IMR-90 (cell line): ENCODE measurements at regions not wholly inside any gene's neighbourhood (a gene's known extent, or its start where the extent isn't known, plus 50 kb on each side); places are given as distances from the start of the nearest gene placed in this dataset.

Experiments
- ATAC-seq: fragments of 200-7000 bp; cut with Tn5 transposase; 2 replicates; pipeline ENCODE4 v1.9.1; 2020; ENCODE audit warnings: low read depth, mild to moderate bottlenecking, moderate library complexity
- BruUV-seq: library from RNA; stranded (reverse); fragments of 400-500 nt; replicated peaks from 2 replicates; lab custom pipeline; 2021; lab: Mats Ljungman, UMichigan
- CTCF ChIA-PET: fragments of 300-600 bp; formaldehyde crosslinking; extraction: SDS; loops from one replicate; lab custom pipeline; 2021; ENCODE audit warnings: antibody characterized with exemption; lab: Yijun Ruan, JAX
- POLR2A ChIA-PET: fragments of 300-600 bp; sonication (Branson Sonifier 250); formaldehyde crosslinking; loops from one replicate; lab custom pipeline; 2022; ENCODE audit warnings: antibody characterized with exemption; ENCODE audit not compliant: unreplicated experiment; lab: Charles Lee
- DNase-seq: peaks from one replicate; pipeline ENCODE4 v3.0.0; 2013
- H2AFZ ChIP-seq: replicated peaks from 2 replicates; pipeline ENCODE3; 2013; ENCODE audit warnings: low read length, mild to moderate bottlenecking; ENCODE audit not compliant: poor library complexity
- H2AK5ac ChIP-seq: 2 replicates; pipeline ENCODE4 v1.6.1; 2013; ENCODE audit warnings: low read depth, low read length, inconsistent platforms
- H2AK9ac ChIP-seq: replicated peaks from 2 replicates; pipeline ENCODE3; 2013; ENCODE audit warnings: mild to moderate bottlenecking, low read depth, low read length, moderate library complexity; ENCODE audit not compliant: poor library complexity
- H2BK120ac ChIP-seq: 2 replicates; pipeline ENCODE4 v1.6.1; 2013; ENCODE audit warnings: low read depth, low read length, inconsistent platforms
- H2BK15ac ChIP-seq: 3 replicates; pipeline ENCODE4 v1.6.1; 2013; ENCODE audit warnings: low read depth, low read length, inconsistent platforms
- H2BK20ac ChIP-seq: 2 replicates; pipeline ENCODE4 v1.6.1; 2013; ENCODE audit warnings: low read depth, mild to moderate bottlenecking, inconsistent platforms, low read length, moderate library complexity
- H2BK5ac ChIP-seq: 2 replicates; pipeline ENCODE4 v1.6.1; 2013; ENCODE audit warnings: mild to moderate bottlenecking, low read depth, low read length, inconsistent platforms; ENCODE audit not compliant: poor library complexity, severe bottlenecking
- H3K14ac ChIP-seq: replicated peaks from 2 replicates; pipeline ENCODE4 v1.6.1; 2013; ENCODE audit warnings: low read depth, low read length, inconsistent platforms
- H3K18ac ChIP-seq: 2 replicates; pipeline ENCODE4 v1.6.1; 2013; ENCODE audit warnings: low read depth, low read length, control low read depth
- H3K23ac ChIP-seq: 2 replicates; pipeline ENCODE4 v1.6.1; 2013; ENCODE audit warnings: low read depth, low read length, inconsistent platforms
- H3K27ac ChIP-seq: 2 replicates; pipeline ENCODE4 v1.5.1; 2013; ENCODE audit warnings: mild to moderate bottlenecking, control low read depth, low read length; ENCODE audit not compliant: insufficient read depth
- H3K27me3 ChIP-seq: 2 replicates; pipeline ENCODE4 v1.6.1; 2013; ENCODE audit warnings: low read length; ENCODE audit not compliant: control insufficient read depth, insufficient read depth
- H3K36me3 ChIP-seq: 2 replicates; pipeline ENCODE4 v1.6.1; 2013; ENCODE audit warnings: low read length, mixed read lengths; ENCODE audit not compliant: control insufficient read depth, insufficient read depth
- H3K4ac ChIP-seq: 2 replicates; pipeline ENCODE4 v1.6.1; 2013; ENCODE audit warnings: low read depth, low read length, inconsistent platforms
- H3K4me1 ChIP-seq: 2 replicates; pipeline ENCODE4 v1.6.1; 2013; ENCODE audit warnings: low read length, mixed read lengths; ENCODE audit not compliant: control insufficient read depth, insufficient read depth
- H3K4me2 ChIP-seq: 2 replicates; pipeline ENCODE4 v1.6.1; 2013; ENCODE audit warnings: low read depth, mild to moderate bottlenecking, control low read depth, low read length, moderate library complexity
- H3K4me3 ChIP-seq: 2 replicates; pipeline ENCODE4 v1.5.1; 2013; ENCODE audit warnings: low read depth, mild to moderate bottlenecking, control low read depth, low read length, moderate library complexity; ENCODE audit not compliant: insufficient read depth
- H3K56ac ChIP-seq: 2 replicates; pipeline ENCODE4 v1.6.1; 2013; ENCODE audit warnings: low read length, inconsistent platforms; ENCODE audit not compliant: insufficient read depth; ENCODE audit errors: extremely low read depth
- H3K79me1 ChIP-seq, 2 experiments: 2 replicates each; pipeline ENCODE4 v1.6.1; 2013; ENCODE audit warnings: low read length in 2 of 2, inconsistent platforms in 1 of 2, low read depth in 1 of 2
- H3K9ac ChIP-seq: 2 replicates; pipeline ENCODE4 v1.6.1; 2013; ENCODE audit warnings: low read depth, low read length, control low read depth
- H3K9me1 ChIP-seq: 2 replicates; pipeline ENCODE4 v1.6.1; 2013; ENCODE audit warnings: low read length, inconsistent platforms; ENCODE audit not compliant: insufficient read depth
- H3K9me3 ChIP-seq: 2 replicates; pipeline ENCODE4 v1.6.1; 2013; ENCODE audit warnings: low read length; ENCODE audit not compliant: control insufficient read depth, insufficient read depth
- H4K20me1 ChIP-seq: 2 replicates; pipeline ENCODE4 v1.6.1; 2013; ENCODE audit warnings: low read length, inconsistent platforms; ENCODE audit not compliant: insufficient read depth
- H4K5ac ChIP-seq: 2 replicates; pipeline ENCODE4 v1.6.1; 2013; ENCODE audit warnings: mild to moderate bottlenecking, low read depth, low read length, control low read depth
- H4K8ac ChIP-seq, 2 experiments: 2 replicates each; pipeline ENCODE4 v1.6.1; 2013; ENCODE audit warnings: low read depth in 2 of 2, low read length in 2 of 2, control low read depth in 1 of 2, inconsistent platforms in 1 of 2
- H4K91ac ChIP-seq: 2 replicates; pipeline ENCODE4 v1.6.1; 2013; ENCODE audit warnings: low read depth, low read length, inconsistent platforms; ENCODE audit not compliant: insufficient read depth
- BHLHE40 ChIP-seq: fragments of 150-350 bp; IDR thresholded peaks from 2 replicates; pipeline ENCODE4 v1.6.1; 2016; ENCODE audit warnings: mild to moderate bottlenecking, low read depth, low read length
- CHD1 ChIP-seq: IDR thresholded peaks from 2 replicates; pipeline ENCODE4 v1.6.1; 2012; ENCODE audit warnings: low read depth, low read length, improper control_type of control experiment
- MAZ ChIP-seq: IDR thresholded peaks from 2 replicates; pipeline ENCODE4 v1.6.1; 2012; ENCODE audit warnings: low read depth, mild to moderate bottlenecking, low read length, improper control_type of control experiment, moderate library complexity, borderline replicate concordance
- NFE2L2 ChIP-seq: fragments of 150-350 bp; IDR thresholded peaks from 2 replicates; pipeline ENCODE4 v1.6.1; 2016; ENCODE audit warnings: low read depth, mild to moderate bottlenecking, low read length
- RAD21 ChIP-seq: IDR thresholded peaks from 2 replicates; pipeline ENCODE4 v1.6.1; 2012; ENCODE audit warnings: low read length, improper control_type of control experiment
- RFX5 ChIP-seq: IDR thresholded peaks from 2 replicates; pipeline ENCODE4 v1.8.0; 2012; ENCODE audit warnings: low read depth, mild to moderate bottlenecking, low read length, moderate library complexity
- dilution Hi-C: fragments of 300-500 bp; cut with HindIII; formaldehyde crosslinking; loops from one replicate; pipeline ENCODE4 v1.14.3; 2018; ENCODE audit warnings: low sequenced_read_pairs; ENCODE audit not compliant: unreplicated experiment
- in situ Hi-C: fragments of 300-500 bp; cut with MboI; formaldehyde crosslinking; loops from 3 replicates; pipeline ENCODE4 v1.14.3; 2019; ENCODE audit warnings: low sequenced_read_pairs, inconsistent platforms, mixed read lengths
- intact Hi-C: fragments of 100-400 bp; cut with micrococcal nuclease; formaldehyde crosslinking; loops from 2 replicates; pipeline ENCODE4 v1.10.0; 2022
- TF ChIP-seq, protein P1 (sequence below): conservative IDR thresholded peaks from 2 replicates; pipeline ENCODE4 v1.5.1; 2012; ENCODE audit warnings: mild to moderate bottlenecking, low read depth, low read length, improper control_type of control experiment
- TF ChIP-seq, protein P2 (sequence below): fragments of 150-350 bp; IDR thresholded peaks from 2 replicates; pipeline ENCODE4 v1.6.1; 2017; ENCODE audit warnings: mild to moderate bottlenecking, antibody characterized with exemption, low read length, low read depth

DNA sequence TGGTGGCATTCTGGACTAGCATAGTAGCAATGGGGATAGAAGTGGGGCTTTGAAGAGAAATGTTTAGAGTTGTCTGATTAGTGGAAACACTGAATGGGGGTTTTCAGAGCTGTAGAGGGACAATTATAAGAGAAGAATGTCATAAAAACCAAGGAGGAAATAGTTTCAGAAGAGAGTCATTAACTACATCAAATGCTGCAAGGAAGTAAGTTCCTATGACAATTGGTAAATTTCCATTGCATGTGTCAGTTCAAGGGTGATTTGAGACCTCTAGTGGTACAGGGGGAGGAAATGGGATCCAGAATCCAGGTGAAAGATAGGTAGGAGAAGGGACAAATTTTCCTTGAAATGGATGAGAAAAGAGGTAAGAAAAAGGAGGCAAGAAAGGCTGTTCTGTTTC is 68.3 kb upstream of the TBC1D5 start:
- Histone ChIP-seq H2BK120ac (peak overlapping the region; percentile 34; the same call in 1 of the 2 replicates), H2AK5ac (no peak overlapping the region), H2AFZ (peak overlapping the region; percentile 86), H3K4me2 (peak overlapping the region; percentile 40; the same call in 1 of the 2 replicates), H2BK5ac (no peak overlapping the region), H3K27me3 (no peaks in the 10 kb centered on the region), H3K9me1 (no peaks in the 10 kb centered on the region), H3K14ac (no peak overlapping the region), H3K56ac (no peak overlapping the region), H2BK15ac (no peak overlapping the region), H3K27ac (no peak overlapping the region), H3K9me3 (no peaks in the 10 kb centered on the region), H2BK20ac (no peak overlapping the region), H3K4me3 (no peak overlapping the region), H3K18ac (peak overlapping the region; percentile 52; the same call in 1 of the 2 replicates), H3K36me3 (no peaks in the 10 kb centered on the region), H3K9ac (no peak overlapping the region), H3K79me1 (no peaks in the 10 kb centered on the region), H3K23ac (no peak overlapping the region), H4K91ac (no peak overlapping the region), H3K4me1 (peaks cover 3% of the 10 kb centered on the region; the same call in 1 of the 2 replicates), H4K8ac (no peak overlapping the region), H3K4ac (no peak overlapping the region), H4K20me1 (no peaks in the 10 kb centered on the region), H2AK9ac (no peak overlapping the region), H4K5ac (no peak overlapping the region; the same call in 1 of the 2 replicates)
- in situ Hi-C loops: no loop called here
- intact Hi-C loops: no loop called here
- no TSS peak for BruUV-seq
- ChIA-PET CTCF (interaction anchor here (0.6 kb wide), 1 partner anchor 9 kb away, joined by 3 read pairs; no protein-coding TSS in a partner anchor), POLR2A (no interaction called here)
- dilution Hi-C loops: no loop called here
- ATAC-seq (peak; percentile 11; the same call in 1 of the 2 replicates), DNase-seq (peak; percentile 37)
- no peak for TF ChIP-seq RAD21
- TF ChIP-seq NFE2L2: no peak
- TF ChIP-seq RFX5: no peak
- TF ChIP-seq MAZ: no peak
- TF ChIP-seq CHD1: no peak
- TF ChIP-seq, protein P1, sequence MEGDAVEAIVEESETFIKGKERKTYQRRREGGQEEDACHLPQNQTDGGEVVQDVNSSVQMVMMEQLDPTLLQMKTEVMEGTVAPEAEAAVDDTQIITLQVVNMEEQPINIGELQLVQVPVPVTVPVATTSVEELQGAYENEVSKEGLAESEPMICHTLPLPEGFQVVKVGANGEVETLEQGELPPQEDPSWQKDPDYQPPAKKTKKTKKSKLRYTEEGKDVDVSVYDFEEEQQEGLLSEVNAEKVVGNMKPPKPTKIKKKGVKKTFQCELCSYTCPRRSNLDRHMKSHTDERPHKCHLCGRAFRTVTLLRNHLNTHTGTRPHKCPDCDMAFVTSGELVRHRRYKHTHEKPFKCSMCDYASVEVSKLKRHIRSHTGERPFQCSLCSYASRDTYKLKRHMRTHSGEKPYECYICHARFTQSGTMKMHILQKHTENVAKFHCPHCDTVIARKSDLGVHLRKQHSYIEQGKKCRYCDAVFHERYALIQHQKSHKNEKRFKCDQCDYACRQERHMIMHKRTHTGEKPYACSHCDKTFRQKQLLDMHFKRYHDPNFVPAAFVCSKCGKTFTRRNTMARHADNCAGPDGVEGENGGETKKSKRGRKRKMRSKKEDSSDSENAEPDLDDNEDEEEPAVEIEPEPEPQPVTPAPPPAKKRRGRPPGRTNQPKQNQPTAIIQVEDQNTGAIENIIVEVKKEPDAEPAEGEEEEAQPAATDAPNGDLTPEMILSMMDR: 0 out of 2 replicates have a peak, but pooled peaks have one; percentile 9
- no peak for TF ChIP-seq BHLHE40
- TF ChIP-seq, protein P2, sequence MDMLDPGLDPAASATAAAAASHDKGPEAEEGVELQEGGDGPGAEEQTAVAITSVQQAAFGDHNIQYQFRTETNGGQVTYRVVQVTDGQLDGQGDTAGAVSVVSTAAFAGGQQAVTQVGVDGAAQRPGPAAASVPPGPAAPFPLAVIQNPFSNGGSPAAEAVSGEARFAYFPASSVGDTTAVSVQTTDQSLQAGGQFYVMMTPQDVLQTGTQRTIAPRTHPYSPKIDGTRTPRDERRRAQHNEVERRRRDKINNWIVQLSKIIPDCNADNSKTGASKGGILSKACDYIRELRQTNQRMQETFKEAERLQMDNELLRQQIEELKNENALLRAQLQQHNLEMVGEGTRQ: no peak
